A549 (cell line): ENCODE measurements at regions not wholly inside any gene's neighbourhood (a gene's known extent, or its start where the extent isn't known, plus 50 kb on each side); places are given as distances from the start of the nearest gene placed in this dataset.

Source experiments
- BCL3 ChIP-seq: fragments of >200 bp; sonication (Bioruptor Twin); formaldehyde crosslinking; IDR thresholded peaks from 3 replicates; pipeline ENCODE4 v1.6.1; 2016
- CBX8 ChIP-seq: fragments of 200-600 bp; sonication (generic); IDR thresholded peaks from 2 replicates; pipeline ENCODE4 v1.6.1; 2016
- CTCF ChIP-seq: fragments of >200 bp; sonication (Bioruptor Twin); formaldehyde crosslinking; IDR thresholded peaks from 3 replicates; pipeline ENCODE4 v1.5.1; 2016
- JUN ChIP-seq, 2 experiments: fragments of >200 bp; sonication (Bioruptor Twin); formaldehyde crosslinking; IDR thresholded peaks; 2 replicates in 1 of 2; 3 replicates in 1 of 2; pipeline ENCODE4 v1.6.1; 2016 to 2017
- MAX ChIP-seq: IDR thresholded peaks from 2 replicates; pipeline ENCODE4 v1.6.1; 2012
- RFX5 ChIP-seq: fragments of 450-650 bp; IDR thresholded peaks from 2 replicates; pipeline ENCODE4 v1.7.1; 2014; ENCODE audit warnings: antibody characterized with exemption, mild to moderate bottlenecking, moderate library complexity

GRCh38 chr13:40363653-40364052, 302.8 kb downstream of the FOXO1 start:
- TF ChIP-seq MAX = no peak
- TF ChIP-seq CTCF = no peak
- TF ChIP-seq BCL3 = no peak
- no peak for TF ChIP-seq CBX8
- TF ChIP-seq RFX5 = no peak
- no peak for TF ChIP-seq JUN (IDR thresholded peaks at IDR 0.05)
